ENCODE measurements at regions not wholly inside any gene's neighbourhood (a gene's known extent, or its start where the extent isn't known, plus 50 kb on each side); places are given as distances from the start of the nearest gene placed in this dataset.

- TF ChIP-seq ZNF140 (CRISPR knock-in tag; IDR thresholded peaks at IDR 0.05) (no peak), THRA (IDR thresholded peaks at IDR 0.05) (no peak), DACH1 (IDR thresholded peaks at IDR 0.05; ENCODE audit: partially characterized antibody) (no peak), TEAD4 (IDR thresholded peaks at IDR 0.05; ENCODE audit: low read length) (0 out of 2 replicates have a peak, but pooled peaks have one; percentile 50), TEAD4 (CRISPR knock-in tag; IDR thresholded peaks at IDR 0.05; ENCODE audit: borderline replicate concordance) (no peak), PATZ1 (CRISPR knock-in tag; IDR thresholded peaks at IDR 0.05; ENCODE audit: borderline replicate concordance) (no peak), ZNF511 (CRISPR knock-in tag; IDR thresholded peaks at IDR 0.05) (no peak), TAL1 (IDR thresholded peaks at IDR 0.05) (0 out of 2 replicates have a peak, but pooled peaks have one; percentile 15), ELF2 (CRISPR knock-in tag; IDR thresholded peaks at IDR 0.05) (no peak), TSHZ1 (CRISPR knock-in tag; IDR thresholded peaks at IDR 0.05) (no peak), ZSCAN32 (CRISPR knock-in tag; IDR thresholded peaks at IDR 0.05) (no peak), MAFG (tag; conservative IDR thresholded peaks at IDR 0.05) (no peak), MCM2 (IDR thresholded peaks at IDR 0.05; ENCODE audit: low read depth) (no peak), ZNF512 (tag; IDR thresholded peaks at IDR 0.05) (no peak), SMARCC2 (IDR thresholded peaks at IDR 0.05; ENCODE audit: low read depth) (no peak), HOXB6 (CRISPR knock-in tag; IDR thresholded peaks at IDR 0.05; ENCODE audit: borderline replicate concordance) (no peak), ZNF280A (IDR thresholded peaks at IDR 0.05; ENCODE audit: low read depth, partially characterized antibody) (no peak), MXD1 (CRISPR knock-in tag; IDR thresholded peaks at IDR 0.05; ENCODE audit: borderline replicate concordance, poor library complexity, severe bottlenecking) (no peak)
These were observed 196.7 kb downstream of the MTERF1 start (continued) for GRCh38 chr7:91683823-91684222.
